Left hindlimb (tissue), 1 donor: ENCODE measurements at regions not wholly inside any gene's neighbourhood (a gene's known extent, or its start where the extent isn't known, plus 50 kb on each side); places are given as distances from the start of the nearest gene placed in this dataset.
"Not testable (repeated sequence)": the region's sequence is repeated elsewhere in the genome, so short reads cannot be mapped to it uniquely, and the experiment has no call there.

ENCODE experiments used
- DNase-seq: peaks from one replicate; pipeline ENCODE4 v3.0.0-alpha.2; 2018

DNA sequence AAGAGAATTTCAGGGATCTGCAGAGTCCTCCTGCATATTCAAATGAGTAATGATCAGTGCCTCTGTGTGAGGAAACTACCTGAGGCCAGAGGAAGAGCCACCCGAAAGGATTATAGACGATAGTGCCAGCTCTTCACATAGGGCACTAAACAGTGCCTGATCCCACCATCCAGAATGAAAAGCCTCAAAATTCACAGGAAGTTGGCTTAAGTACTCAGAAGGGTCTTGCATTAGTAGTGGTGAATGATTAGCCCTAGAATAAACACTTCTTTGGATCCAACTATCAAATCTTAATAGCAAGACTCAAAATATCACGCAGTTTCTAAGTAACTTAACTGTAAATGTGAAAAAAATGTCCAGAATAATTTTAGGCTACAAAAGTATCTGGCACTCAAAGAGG is 324.4 kb downstream of the ZNF674 start:
- DNase-seq: no peak

- no peak for DNase-seq
These were observed 326.8 kb downstream of the ZNF674 start for GRCh38 chrX:46218373-46218772.

DNA sequence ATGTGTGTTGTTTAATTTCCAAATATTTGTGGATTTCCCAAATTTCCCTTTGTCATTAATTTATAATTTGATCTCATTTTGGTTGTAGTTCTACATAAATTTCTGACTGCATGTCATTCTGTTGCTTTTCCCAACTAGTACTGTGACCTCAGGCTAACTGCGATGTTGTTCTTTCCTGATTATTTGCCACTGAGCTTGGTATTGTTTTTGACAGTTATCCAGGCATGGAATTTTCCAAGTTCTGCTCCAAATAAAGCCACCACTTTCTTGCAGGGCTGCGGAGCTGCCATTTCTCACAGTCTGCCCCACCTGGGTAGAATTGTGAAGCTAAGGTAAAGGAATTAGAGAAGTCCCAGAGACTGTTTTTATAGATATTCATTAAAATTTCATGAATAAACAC is 328.8 kb downstream of the ZNF674 start:
- no peak for DNase-seq

DNA sequence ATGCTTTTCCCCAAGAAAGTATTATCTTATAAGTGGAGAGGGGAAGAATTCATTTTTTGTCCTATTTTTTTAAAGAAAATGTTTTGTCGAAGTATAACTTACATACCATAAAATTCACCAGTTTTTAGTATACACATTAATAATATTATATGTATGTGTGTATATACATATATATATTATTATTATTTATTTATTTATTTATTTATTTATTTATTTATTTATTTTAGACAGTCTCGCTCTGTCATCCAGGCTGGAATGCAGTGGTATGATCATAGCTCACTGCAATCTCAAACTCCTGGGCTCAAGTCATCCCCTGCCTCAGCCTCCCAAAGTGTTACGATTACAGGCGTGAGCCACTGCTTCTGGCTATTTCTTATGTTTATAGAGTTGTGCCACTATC is 334.1 kb downstream of the ZNF674 start:
- DNase-seq: no peak

DNA sequence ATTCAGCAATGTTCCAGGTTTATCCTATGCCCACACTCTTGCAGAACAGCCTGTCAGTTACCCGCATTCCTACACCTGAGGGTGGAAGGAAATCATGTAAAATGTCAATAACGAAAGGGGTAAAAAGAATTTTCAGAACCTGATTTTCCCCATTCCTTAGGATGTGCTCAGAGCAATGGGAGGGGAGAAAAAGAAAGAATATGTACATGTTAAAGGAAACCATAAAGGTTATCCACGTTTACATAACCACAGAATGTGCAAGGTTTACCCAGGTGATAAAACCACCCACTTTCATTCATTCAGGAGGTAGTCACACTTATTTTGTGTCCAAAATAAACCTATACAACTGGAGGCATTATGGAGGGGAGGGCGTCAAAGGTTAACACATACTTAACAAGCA is 335.5 kb downstream of the ZNF674 start:
- no peak for DNase-seq

DNA sequence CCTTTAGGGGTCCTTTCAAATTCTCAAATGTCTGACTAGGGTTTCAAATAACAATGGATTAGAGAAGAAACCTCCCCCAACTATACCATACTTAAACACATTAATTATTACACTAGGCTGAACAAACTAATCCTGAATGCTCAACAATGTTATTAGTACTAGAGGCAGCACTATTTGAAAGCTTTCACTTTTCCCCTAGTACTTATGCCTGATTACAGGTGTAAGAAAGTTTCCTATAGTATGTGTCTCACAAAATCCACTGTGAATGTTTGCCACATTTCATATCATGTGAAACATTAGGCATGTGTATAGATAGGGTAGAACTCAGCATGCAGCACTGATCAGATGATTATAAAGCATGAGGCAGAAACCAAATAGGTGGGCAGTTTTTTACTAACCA is 336.2 kb downstream of the ZNF674 start:
- DNase-seq: no peak

DNA sequence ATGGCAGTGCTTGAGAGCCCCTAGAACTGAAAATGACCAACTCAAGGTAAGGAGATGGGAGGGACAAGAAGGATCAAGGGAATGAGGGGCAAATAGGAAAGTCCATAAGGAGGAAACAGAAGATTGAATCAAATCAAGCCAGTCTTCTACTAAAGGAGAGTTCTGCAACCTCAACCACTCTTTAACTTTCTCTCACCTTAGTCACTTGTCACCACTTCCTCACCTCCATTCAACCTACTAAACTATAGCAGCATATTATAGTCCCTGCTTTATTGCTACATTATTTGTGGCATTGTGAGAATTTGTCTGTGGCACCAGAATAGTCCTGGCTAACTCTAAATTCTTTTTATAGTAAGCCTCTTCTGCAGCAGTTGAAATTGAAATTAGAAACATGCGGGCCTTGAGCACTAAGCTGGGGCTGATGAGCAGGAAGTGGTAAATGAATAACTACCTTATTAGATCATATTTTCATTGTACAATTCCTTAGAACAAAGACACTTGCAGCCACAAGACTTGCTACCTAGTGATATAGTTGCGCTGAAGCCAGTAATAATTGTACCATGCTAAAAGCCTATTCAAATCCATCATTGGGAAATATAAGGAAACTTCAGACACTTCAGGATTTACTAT is 336.9 kb downstream of the ZNF674 start:
- DNase-seq: no peak

DNA sequence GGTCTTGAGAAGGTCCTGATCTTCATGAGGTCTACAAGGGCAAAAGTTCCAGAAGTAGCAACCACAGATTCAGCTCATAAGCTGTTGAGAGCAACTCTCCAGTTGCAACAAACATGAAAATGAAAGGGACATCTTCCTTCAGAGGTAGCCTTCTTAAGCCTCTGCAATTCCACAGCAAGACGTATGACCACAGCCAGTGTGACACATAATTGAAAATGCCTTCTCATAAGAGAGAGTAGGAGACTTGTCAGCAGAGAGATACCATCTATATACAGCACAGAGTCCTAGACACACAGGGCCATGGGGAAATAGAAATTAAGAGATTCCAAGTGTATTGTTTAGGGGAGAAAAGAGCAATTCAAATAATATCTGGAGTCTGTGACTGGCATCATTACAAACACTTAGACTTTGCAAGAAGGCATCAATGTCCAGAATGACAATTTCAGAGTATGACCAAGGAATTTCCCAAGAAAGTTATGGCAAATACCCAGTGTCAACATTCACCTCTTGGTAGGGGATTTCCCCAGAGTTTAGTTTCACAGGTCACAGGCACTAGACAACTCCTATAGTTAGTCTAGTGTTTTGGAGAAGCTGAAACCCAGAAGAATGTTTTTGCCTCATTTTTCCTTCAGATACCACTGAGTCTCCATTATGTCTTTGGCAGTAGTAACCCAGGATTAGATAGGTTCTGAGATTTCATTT is 340.3 kb downstream of the ZNF674 start:
- no peak for DNase-seq

DNA sequence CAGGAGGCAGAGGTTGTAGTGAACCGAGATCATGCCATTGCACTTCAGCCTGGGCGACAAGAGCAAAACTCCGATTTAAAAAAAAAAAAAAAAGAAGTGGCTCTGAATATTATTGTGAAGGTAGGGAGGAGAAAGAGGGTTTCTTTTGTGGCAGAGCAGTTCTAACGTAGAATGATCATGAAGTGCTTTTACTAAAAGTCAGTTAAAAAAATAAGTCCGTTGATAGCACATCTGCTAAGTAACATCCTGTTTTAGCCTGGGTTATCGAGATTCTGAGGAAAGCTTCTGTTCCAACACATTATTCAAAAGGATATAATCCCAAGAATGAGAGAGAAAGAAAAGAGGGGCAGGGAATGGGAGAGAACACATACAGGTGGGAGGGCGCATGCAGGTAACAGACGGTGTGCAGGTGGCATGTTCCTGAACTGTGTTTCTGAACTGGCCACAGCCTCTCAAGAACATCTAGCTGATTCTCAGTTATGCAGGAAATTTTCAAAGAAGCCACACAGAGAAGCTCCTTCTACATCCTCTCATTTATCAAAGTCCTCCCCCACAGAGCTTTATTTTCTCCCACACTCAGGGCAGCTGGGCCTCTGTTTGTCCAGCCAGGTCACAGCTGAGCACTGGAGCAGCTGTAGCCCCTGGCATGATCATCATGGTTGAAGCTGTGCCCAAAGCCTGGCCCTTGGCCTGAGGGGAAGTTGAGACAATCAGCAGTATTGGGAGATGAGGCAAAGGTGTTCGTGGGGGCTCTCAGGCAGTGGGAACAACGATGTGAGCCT is 342.3 kb downstream of the ZNF674 start:
- DNase-seq: no peak

- no peak for DNase-seq
These were observed 344.8 kb downstream of the ZNF674 start for GRCh38 chrX:46200413-46200812.

DNA sequence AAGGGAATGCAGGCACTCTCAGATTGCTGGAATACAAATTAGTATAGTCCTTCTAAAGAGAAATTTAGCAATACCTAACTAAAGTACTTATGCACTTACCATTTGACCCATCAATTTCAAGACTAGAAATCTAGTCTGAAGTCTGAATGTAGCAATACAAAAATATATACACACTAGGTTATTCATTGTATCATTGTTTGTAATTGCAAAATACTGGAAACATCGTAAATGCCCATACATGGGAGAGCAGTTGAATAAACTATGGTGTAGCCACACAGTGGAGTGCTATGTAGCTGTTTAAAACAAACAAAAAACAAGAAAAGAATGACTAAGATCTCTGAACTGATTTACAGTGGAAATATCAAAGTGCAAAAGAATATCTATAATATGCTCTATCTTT is 346.4 kb downstream of the ZNF674 start:
- no peak for DNase-seq

DNA sequence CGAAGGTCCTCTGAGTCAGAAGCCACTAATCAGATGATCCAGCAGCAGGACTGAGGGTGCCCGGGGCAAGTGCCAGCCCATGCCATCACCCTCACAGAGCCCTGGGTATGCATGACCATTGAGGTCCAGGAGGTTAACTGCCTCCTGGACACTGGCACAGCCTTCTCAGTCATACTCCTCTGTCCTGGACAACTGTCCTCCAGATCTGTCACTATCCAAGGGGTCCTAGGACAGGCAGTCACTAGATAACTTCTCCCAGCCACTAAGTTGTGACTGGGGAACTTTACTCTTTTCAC is 358.5 kb downstream of the ZNF674 start:
- not testable (repeated sequence) for DNase-seq

DNA sequence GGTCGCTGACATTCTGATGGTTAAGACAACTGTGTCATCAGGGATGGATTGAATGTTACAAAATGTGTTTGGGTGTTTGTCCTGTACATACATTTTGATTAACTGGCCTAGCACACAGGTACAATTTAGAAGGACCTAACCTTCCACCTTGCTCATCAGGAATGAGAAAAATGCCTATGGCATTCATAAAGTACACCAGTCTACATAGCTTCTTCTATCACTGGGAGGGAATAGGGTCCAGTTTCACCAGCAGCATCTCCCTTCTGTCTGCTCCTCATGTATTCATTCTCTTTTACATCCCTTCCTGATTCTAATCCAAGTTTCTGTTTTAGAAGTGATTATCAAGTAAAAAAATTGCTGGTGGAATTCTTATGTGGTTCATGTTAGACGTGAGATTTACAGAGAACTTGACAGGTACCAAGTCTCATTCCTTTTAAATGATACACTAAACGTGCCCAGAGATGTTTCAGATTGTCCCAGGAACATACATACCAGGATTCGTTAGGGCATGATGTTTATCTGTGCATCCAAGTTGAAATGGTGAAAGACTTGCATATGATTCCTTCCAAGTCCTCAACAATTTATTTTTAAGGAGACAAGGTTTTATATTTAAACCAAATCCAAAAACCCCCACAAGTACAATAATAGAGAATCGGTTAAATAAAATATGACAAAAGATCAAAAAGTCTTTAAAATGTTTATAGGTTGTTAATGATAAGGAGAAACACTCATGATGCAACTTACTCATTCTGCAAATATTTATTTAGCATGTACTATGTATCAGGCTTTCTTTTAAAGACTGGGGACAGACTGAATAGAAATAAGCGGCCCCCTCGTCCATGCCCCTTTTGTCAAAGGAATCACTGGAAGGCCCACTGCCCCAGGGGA is 359.1 kb downstream of the ZNF674 start:
- DNase-seq: no peak

GRCh38 chrX:46184749-46185148 is 360.5 kb downstream of the ZNF674 start:
- DNase-seq: no peak

DNA sequence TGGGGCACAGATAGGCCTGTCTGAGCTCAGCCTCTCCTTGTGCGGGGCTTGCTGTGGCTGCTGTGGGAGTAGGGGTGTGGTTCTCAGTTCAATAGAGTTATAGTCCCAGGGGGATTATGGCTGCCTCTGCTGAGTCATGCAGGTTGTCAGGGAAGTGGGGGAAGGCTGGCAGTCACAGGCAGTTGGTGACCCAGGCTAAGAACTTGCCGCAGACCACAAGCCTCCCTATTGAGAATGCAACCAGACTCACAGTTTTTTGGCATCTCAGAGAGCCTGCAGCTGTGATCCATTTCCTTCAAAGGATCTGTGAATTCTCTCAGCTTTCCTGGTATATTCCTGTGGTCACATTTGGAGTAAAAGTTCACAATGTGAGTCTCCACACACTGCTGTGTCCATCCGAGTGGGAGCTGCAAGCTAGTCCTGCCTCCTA is 364.9 kb downstream of the ZNF674 start:
- DNase-seq: peak; percentile 28

GRCh38 chrX:46179748-46180147 is 365.5 kb downstream of the ZNF674 start:
- DNase-seq: no peak

DNA sequence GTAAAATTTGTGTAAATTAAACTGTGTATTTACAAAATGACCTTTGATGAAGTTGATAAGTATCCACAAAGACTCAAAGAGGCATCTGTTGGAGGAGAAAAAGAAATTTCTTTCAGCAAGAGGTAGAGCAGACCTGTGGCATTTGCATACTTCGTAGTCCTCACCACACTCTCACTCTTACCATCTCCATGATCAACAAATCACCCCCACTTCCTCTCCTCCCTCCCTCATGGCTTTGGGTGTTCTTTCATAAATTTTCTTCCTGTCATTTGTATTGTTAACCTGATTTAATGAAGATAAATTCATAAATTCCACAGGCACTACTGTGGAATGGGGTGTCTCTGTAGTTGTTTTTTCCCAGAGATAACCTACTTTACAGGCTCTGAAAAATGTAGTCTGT is 366.5 kb downstream of the ZNF674 start:
- DNase-seq: no peak

GRCh38 chrX:46173159-46173558 is 372.1 kb downstream of the ZNF674 start:
- DNase-seq: no peak

DNA sequence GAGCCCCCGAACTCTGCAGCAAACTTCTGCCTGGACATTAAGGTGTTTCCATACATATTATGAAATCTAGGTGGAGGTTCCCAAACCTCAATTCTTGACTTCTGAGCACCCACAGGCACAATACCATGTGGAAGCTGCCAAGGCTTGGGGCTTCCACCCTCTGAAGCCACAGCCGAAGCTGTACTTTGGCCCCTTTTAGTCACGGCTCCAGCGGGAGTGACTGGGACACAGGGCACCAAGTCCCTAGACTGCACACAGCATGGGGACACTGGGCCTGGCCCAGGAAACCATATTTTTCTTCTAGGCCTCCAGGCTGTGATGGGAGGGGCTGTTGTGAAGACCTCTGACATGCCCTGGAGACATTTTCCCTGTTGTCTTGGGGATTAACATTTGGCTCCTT is 373.8 kb downstream of the ZNF674 start:
- DNase-seq: not testable (repeated sequence)

DNA sequence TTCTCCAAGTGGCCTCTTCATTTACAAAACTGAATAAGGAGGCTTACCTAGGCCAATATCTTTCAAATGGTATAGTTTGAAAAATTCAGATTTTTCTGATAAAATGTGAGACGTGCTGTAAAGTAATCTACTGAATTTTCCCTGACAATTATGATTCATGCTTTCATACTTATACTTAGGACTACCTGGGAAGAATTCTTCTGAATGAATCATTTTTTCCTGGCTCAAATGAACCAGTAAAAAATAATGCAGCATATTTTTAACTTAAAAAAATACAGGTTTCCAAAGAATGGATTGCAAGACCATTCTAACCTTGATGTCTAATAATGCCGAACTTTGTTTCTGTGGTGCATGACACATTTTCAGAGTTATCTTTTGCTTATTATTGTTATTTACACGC is 375.4 kb downstream of the ZNF674 start:
- DNase-seq: no peak

- DNase-seq: no peak
These were observed 377.0 kb downstream of the ZNF674 start for GRCh38 chrX:46168254-46168653.

- no peak for DNase-seq
These were observed 379.4 kb downstream of the ZNF674 start for GRCh38 chrX:46165866-46166265.

- no peak for DNase-seq
These were observed 379.8 kb downstream of the ZNF674 start for GRCh38 chrX:46165411-46165810.
